Activated T-helper 17 cell treated with anti-CD3 and anti-CD28 coated beads, Interleukin-2, amount 50 U/mL, for 72 hours (primary cell): ENCODE measurements at regions not wholly inside any gene's neighbourhood (a gene's known extent, or its start where the extent isn't known, plus 50 kb on each side); places are given as distances from the start of the nearest gene placed in this dataset.

ENCODE experiments used
- ATAC-seq: fragments of 150-1000 bp; cut with Tn5 transposase; replicated peaks from 2 replicates; pipeline ENCODE4 v1.10.0; 2021; ENCODE audit warnings: mild to moderate bottlenecking, moderate library complexity
- H3K27ac Mint-ChIP-seq: one replicate; pipeline ENCODE4 v1.8.0; 2022; ENCODE audit warnings: mixed read lengths
- H3K27me3 Mint-ChIP-seq: one replicate; pipeline ENCODE4 v1.8.0; 2022; ENCODE audit warnings: mixed read lengths
- H3K36me3 Mint-ChIP-seq: one replicate; pipeline ENCODE4 v1.8.0; 2022; ENCODE audit warnings: low read depth, mild to moderate bottlenecking, mixed read lengths
- H3K4me1 Mint-ChIP-seq: one replicate; pipeline ENCODE4 v1.8.0; 2022; ENCODE audit warnings: mixed read lengths
- H3K4me3 Mint-ChIP-seq: one replicate; pipeline ENCODE4 v1.8.0; 2022; ENCODE audit warnings: mild to moderate bottlenecking, mixed read lengths
- H3K9me3 Mint-ChIP-seq: one replicate; pipeline ENCODE4 v1.8.0; 2022; ENCODE audit warnings: mixed read lengths

GRCh38 chr6:140847262-140847645 lies 1285.5 kb upstream of the GJE1 start:
- peaks cover 3% of the 10 kb centered on the region for H3K27me3 Mint-ChIP-seq
- H3K4me3 Mint-ChIP-seq, result no peak overlapping the region
- no peak overlapping the region for H3K27ac Mint-ChIP-seq
- H3K36me3 Mint-ChIP-seq, result no peaks in the 10 kb centered on the region
- no peaks in the 10 kb centered on the region for H3K4me1 Mint-ChIP-seq
- no peaks in the 10 kb centered on the region for H3K9me3 Mint-ChIP-seq
- no peak for ATAC-seq

- H3K9me3 Mint-ChIP-seq, result no peaks in the 10 kb centered on the region
- no peaks in the 10 kb centered on the region for H3K36me3 Mint-ChIP-seq
- ATAC-seq, result no peak
- H3K27ac Mint-ChIP-seq, result no peak overlapping the region
- H3K4me1 Mint-ChIP-seq, result no peaks in the 10 kb centered on the region
- peaks cover 3% of the 10 kb centered on the region for H3K27me3 Mint-ChIP-seq
- no peak overlapping the region for H3K4me3 Mint-ChIP-seq
These were observed 1286.0 kb upstream of the GJE1 start for GRCh38 chr6:140846503-140847261.

- ATAC-seq, result no peak
- peaks cover 3% of the 10 kb centered on the region for H3K27me3 Mint-ChIP-seq
- no peak overlapping the region for H3K27ac Mint-ChIP-seq
- H3K4me3 Mint-ChIP-seq, result no peak overlapping the region
- H3K4me1 Mint-ChIP-seq, result no peaks in the 10 kb centered on the region
- no peaks in the 10 kb centered on the region for H3K36me3 Mint-ChIP-seq
- no peaks in the 10 kb centered on the region for H3K9me3 Mint-ChIP-seq
These were observed 1287.0 kb upstream of the GJE1 start for GRCh38 chr6:140845701-140846100.

GRCh38 chr6:140844167-140844566 lies 1288.6 kb upstream of the GJE1 start:
- H3K9me3 Mint-ChIP-seq, result no peaks in the 10 kb centered on the region
- H3K36me3 Mint-ChIP-seq, result no peaks in the 10 kb centered on the region
- H3K4me3 Mint-ChIP-seq, result no peak overlapping the region
- no peaks in the 10 kb centered on the region for H3K4me1 Mint-ChIP-seq
- no peak overlapping the region for H3K27ac Mint-ChIP-seq
- no peak for ATAC-seq
- peaks cover 1% of the 10 kb centered on the region for H3K27me3 Mint-ChIP-seq

GRCh38 chr6:140833408-140833807 lies 1299.3 kb upstream of the GJE1 start:
- Mint-ChIP-seq H3K27me3 (peaks cover 4% of the 10 kb centered on the region), H3K27ac (no peak overlapping the region), H3K4me3 (no peak overlapping the region), H3K9me3 (no peaks in the 10 kb centered on the region), H3K4me1 (no peaks in the 10 kb centered on the region), H3K36me3 (no peaks in the 10 kb centered on the region)
- ATAC-seq, result no peak

- ATAC-seq, result no peak
- H3K4me3 Mint-ChIP-seq, result no peak overlapping the region
- H3K36me3 Mint-ChIP-seq, result no peaks in the 10 kb centered on the region
- H3K27me3 Mint-ChIP-seq, result no peaks in the 10 kb centered on the region
- no peak overlapping the region for H3K27ac Mint-ChIP-seq
- no peaks in the 10 kb centered on the region for H3K9me3 Mint-ChIP-seq
- H3K4me1 Mint-ChIP-seq, result no peaks in the 10 kb centered on the region
These were observed 1302.1 kb upstream of the GJE1 start for GRCh38 chr6:140830666-140831065.

GRCh38 chr6:140828856-140829255 lies 1303.9 kb upstream of the GJE1 start:
- H3K4me3 Mint-ChIP-seq, result no peak overlapping the region
- H3K27ac Mint-ChIP-seq, result no peak overlapping the region
- H3K4me1 Mint-ChIP-seq, result no peaks in the 10 kb centered on the region
- no peaks in the 10 kb centered on the region for H3K27me3 Mint-ChIP-seq
- ATAC-seq, result no peak
- no peaks in the 10 kb centered on the region for H3K9me3 Mint-ChIP-seq
- no peaks in the 10 kb centered on the region for H3K36me3 Mint-ChIP-seq

GRCh38 chr6:140827593-140827992 lies 1305.1 kb upstream of the GJE1 start:
- ATAC-seq, result no peak
- Mint-ChIP-seq H3K36me3 (no peaks in the 10 kb centered on the region), H3K27ac (no peak overlapping the region)

GRCh38 chr6:140825731-140826130 lies 1307.0 kb upstream of the GJE1 start:
- Mint-ChIP-seq H3K9me3 (no peaks in the 10 kb centered on the region), H3K36me3 (no peaks in the 10 kb centered on the region), H3K27me3 (no peaks in the 10 kb centered on the region), H3K4me3 (no peak overlapping the region), H3K27ac (no peak overlapping the region), H3K4me1 (no peaks in the 10 kb centered on the region)
- no peak for ATAC-seq

More at GRCh38 chr6:140827593-140827992, 1305.1 kb upstream of the GJE1 start:
- Mint-ChIP-seq H3K9me3 (no peaks in the 10 kb centered on the region), H3K27me3 (no peaks in the 10 kb centered on the region), H3K4me3 (no peak overlapping the region), H3K4me1 (no peaks in the 10 kb centered on the region)

GRCh38 chr6:140824595-140824994 lies 1308.1 kb upstream of the GJE1 start:
- no peak overlapping the region for H3K4me3 Mint-ChIP-seq
- H3K27ac Mint-ChIP-seq, result no peak overlapping the region
- no peak for ATAC-seq
- H3K9me3 Mint-ChIP-seq, result no peaks in the 10 kb centered on the region
- H3K27me3 Mint-ChIP-seq, result no peaks in the 10 kb centered on the region
- H3K36me3 Mint-ChIP-seq, result no peaks in the 10 kb centered on the region
- H3K4me1 Mint-ChIP-seq, result no peaks in the 10 kb centered on the region

- Mint-ChIP-seq H3K4me3 (no peak overlapping the region), H3K27me3 (peaks cover 4% of the 10 kb centered on the region), H3K36me3 (no peaks in the 10 kb centered on the region), H3K27ac (no peak overlapping the region), H3K4me1 (no peaks in the 10 kb centered on the region), H3K9me3 (no peaks in the 10 kb centered on the region)
- no peak for ATAC-seq
These were observed 1311.5 kb upstream of the GJE1 start for GRCh38 chr6:140821196-140821595.

GRCh38 chr6:140817176-140817575 lies 1315.5 kb upstream of the GJE1 start:
- no peak for ATAC-seq

GRCh38 chr6:140816681-140817080 lies 1316.0 kb upstream of the GJE1 start:
- Mint-ChIP-seq H3K4me3 (no peak overlapping the region), H3K4me1 (no peaks in the 10 kb centered on the region), H3K27ac (no peak overlapping the region), H3K36me3 (no peaks in the 10 kb centered on the region), H3K9me3 (no peaks in the 10 kb centered on the region), H3K27me3 (peaks cover 4% of the 10 kb centered on the region)
- no peak for ATAC-seq

More at GRCh38 chr6:140817176-140817575, 1315.5 kb upstream of the GJE1 start:
- H3K36me3 Mint-ChIP-seq, result no peaks in the 10 kb centered on the region
- no peaks in the 10 kb centered on the region for H3K9me3 Mint-ChIP-seq
- H3K27me3 Mint-ChIP-seq, result peaks cover 4% of the 10 kb centered on the region
- H3K27ac Mint-ChIP-seq, result no peak overlapping the region
- no peak overlapping the region for H3K4me3 Mint-ChIP-seq
- no peaks in the 10 kb centered on the region for H3K4me1 Mint-ChIP-seq

GRCh38 chr6:140812636-140813035 lies 1320.1 kb upstream of the GJE1 start:
- Mint-ChIP-seq H3K27ac (no peak overlapping the region), H3K27me3 (peaks cover 5% of the 10 kb centered on the region), H3K9me3 (no peaks in the 10 kb centered on the region), H3K4me3 (no peak overlapping the region), H3K36me3 (no peaks in the 10 kb centered on the region), H3K4me1 (peaks cover 7% of the 10 kb centered on the region)
- no peak for ATAC-seq

- Mint-ChIP-seq H3K4me1 (peaks cover 7% of the 10 kb centered on the region), H3K9me3 (no peaks in the 10 kb centered on the region), H3K27me3 (peaks cover 5% of the 10 kb centered on the region), H3K4me3 (no peak overlapping the region), H3K36me3 (no peaks in the 10 kb centered on the region), H3K27ac (no peak overlapping the region)
- ATAC-seq, result no peak
These were observed 1321.1 kb upstream of the GJE1 start for GRCh38 chr6:140811642-140812041.

- ATAC-seq, result peak; percentile 96
- Mint-ChIP-seq H3K27ac (peak overlapping the region; percentile 83), H3K36me3 (no peaks in the 10 kb centered on the region)
These were observed 1323.0 kb upstream of the GJE1 start for GRCh38 chr6:140809694-140810101.

More at GRCh38 chr6:140809694-140810101, 1323.0 kb upstream of the GJE1 start:
- Mint-ChIP-seq H3K9me3 (no peaks in the 10 kb centered on the region), H3K4me1 (peaks cover 7% of the 10 kb centered on the region), H3K27me3 (peaks cover 8% of the 10 kb centered on the region), H3K4me3 (no peak overlapping the region)
